GM18511 (cell line): ENCODE measurements at regions not wholly inside any gene's neighbourhood (a gene's known extent, or its start where the extent isn't known, plus 50 kb on each side); places are given as distances from the start of the nearest gene placed in this dataset.
"Not testable (repeated sequence)": the region's sequence is repeated elsewhere in the genome, so short reads cannot be mapped to it uniquely, and the experiment has no call there.

Source experiments
- ATAC-seq: cut with Tn5 transposase; IDR thresholded peaks from one replicate; pipeline ENCODE4 v1.9.1; 2021; ENCODE audit warnings: mild to moderate bottlenecking, moderate library complexity; ENCODE audit not compliant: unreplicated experiment

DNA sequence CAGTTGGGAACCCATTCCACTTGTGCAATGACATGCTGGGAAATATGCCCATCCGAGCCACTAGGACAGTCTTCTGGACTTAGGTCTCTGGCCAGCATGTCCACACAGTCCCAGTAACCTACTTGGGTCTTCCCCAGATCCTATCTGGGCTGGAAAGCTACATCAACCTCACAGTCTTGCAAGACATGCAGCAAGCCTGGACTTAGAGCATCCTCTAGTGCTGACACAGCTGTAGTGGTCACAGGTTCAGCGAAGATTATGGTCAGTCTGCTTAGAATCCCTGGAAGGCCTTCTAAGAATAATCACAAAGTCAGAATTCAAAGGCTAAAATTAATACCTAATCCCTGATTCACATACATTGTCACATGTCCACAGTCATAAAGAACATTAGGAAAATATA, 842.7 kb downstream of the STPG2 start:
- ATAC-seq = no peak

GRCh38 chr4:97305351-97305750, 837.9 kb downstream of the STPG2 start:
- no peak for ATAC-seq

DNA sequence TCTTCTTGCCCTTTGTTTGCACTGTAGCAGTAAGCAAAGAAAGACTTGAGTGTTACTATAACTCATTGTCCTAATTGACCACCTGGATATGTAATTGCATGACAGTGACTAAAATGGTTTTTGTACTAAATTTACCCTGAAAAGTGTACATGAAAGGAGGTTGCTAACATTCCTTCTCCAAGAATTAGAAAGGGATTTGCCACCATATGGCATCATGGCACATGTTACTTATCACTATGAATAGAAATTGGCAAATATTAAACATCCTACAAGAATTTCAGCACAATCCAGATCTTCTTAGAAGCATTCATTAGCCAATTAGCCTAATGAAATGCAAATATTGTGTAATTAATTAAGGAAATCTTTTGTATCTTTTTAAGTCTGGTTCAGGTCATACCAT, 834.2 kb downstream of the STPG2 start:
- no peak for ATAC-seq

DNA sequence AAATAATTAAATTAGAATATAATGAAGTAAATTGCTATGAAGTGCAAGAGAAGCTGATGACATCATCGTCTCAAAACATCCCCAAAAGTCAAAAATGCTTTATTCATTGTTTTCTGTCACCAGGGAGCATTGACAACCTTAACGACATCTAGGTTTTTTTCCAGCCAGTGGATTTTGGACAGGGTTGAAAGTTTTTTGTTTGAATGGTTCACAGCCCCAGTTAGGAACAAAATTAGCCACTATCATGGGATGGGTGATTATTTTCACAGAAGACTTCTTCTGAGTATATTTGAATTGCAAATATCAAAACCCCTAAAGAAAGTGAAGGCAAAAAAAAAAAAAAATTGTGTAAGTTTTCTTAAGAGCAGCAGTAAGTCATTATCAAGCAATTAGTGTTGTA, 826.1 kb downstream of the STPG2 start:
- no peak for ATAC-seq

DNA sequence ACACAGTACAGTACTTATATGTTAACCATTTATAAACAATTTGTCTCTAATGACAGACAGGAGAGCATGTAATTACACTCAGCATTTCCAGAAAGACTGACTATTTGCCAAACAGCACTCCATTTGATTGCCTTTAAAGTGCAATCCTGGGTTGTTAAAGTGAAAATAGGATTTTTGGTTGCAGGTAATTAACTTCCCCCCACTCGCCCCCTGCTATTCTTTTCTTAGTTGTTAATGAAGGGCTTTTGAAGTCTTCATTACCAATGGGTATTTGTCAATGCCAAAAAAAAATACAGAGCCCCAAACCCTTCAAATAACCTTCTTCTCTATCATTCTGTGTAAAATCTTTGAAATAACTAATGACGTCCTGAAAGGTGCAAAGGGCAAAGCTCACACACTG, 825.6 kb downstream of the STPG2 start:
- ATAC-seq = no peak

- not testable (repeated sequence) for ATAC-seq
Measured at GRCh38 chr4:97325751-97326150, 817.5 kb downstream of the STPG2 start.

- no peak for ATAC-seq
Measured at GRCh38 chr4:97330917-97331316, 812.4 kb downstream of the STPG2 start.

DNA sequence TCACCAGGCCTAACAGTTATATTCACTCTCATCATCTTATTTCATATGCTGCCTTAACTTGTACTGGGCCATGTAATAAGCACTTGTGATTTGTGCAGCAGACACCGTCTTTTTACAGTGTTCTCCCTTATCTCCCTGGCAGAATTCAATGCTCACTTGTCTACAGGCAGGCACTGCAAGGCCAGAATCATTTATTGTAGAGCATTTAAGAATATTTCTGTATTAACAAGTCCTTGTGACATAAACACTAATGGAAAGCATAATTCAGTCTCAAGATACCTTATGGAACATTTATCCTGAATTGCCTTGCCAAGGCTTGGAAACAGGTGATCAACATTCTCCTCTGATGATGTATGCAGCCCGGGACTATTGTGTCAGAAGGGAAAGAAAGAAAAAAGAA, 808.9 kb downstream of the STPG2 start:
- no peak for ATAC-seq

DNA sequence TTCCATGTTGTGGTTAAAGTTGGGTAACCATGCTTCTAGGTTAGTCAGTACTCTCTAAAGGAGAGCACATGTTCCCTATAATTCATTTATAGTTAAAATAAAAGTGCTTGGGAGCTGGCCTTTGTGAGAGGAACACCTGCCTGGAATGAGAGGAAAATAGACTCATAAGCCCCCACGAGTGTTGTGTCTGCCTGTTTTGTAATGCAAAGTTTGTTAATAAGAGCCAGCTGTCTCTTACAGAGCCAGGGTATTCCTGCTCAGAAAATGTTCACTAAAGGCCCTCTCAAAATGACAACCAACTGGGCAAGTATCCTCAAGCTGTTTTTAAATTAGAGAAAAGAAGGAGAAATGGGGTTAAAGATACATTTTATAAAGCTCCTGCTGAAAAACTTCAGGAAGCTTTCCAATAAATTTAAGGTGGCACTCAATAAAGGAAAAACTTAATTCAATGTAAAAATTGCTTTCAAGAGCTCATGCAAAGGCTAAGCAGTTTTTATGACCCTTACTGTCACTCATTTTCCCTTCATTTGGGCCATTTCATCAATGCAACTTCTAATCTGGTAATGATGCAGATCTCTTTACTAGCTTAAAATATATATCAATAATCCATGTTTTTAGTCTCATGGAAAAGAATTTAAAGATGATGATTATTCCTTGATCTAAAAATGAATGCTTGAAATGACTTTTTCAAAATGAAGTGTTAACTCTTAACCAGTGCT, 793.6 kb downstream of the STPG2 start:
- ATAC-seq = no peak

DNA sequence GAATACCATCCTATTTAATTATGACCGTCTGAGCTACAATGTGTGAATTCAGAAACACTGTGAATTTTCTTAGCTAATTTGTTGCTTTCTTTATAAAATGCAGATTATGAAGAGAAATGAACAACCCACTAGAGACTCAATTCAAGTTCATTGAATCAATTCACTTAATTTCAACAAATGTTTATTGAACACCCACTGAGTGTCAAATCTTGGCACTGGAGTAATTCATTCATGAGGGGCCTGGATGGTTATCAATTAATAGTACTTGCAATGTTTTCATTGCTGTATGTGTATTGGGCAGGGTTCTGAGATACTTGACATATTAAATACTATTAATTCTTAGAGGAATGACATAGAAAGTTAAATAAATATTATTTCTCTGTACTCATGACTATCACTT, 789.4 kb downstream of the STPG2 start:
- ATAC-seq = no peak

DNA sequence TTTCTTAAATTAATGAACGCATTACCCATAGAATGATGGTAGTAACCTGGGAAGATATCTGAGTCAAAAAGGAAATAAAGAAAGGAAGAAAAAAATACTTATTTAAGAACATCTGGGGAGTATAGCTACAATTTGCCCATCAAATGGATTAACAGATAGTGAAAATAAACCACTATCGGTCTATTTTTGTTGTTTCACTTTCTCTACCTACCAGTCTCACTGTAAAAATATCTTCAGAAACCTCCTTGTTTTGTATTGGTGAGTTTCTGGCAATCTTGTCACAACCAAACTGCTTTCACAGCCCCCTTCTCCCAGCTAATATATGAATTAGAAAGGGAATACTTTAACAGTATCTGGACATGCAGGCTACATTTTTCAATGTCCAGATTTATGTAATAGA, 783.5 kb downstream of the STPG2 start:
- ATAC-seq = no peak

DNA sequence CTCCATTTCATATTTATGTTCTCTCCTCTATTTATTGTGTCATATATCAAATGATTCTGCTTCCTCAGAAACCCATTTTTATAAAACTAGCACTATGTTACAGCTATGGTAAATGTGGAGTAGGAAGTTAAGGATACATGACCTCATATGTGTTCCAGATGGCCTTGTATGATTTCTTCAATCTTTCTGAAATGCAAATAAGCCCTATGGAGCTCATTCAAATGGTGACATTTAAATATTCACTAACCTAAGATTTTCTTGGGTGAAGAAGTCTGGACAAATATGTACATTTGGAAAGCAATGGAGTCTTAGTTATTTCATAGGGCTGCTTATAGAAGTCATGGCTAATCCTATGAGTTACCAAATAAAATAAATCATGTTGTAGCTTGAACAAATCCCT, 782.5 kb downstream of the STPG2 start:
- no peak for ATAC-seq

DNA sequence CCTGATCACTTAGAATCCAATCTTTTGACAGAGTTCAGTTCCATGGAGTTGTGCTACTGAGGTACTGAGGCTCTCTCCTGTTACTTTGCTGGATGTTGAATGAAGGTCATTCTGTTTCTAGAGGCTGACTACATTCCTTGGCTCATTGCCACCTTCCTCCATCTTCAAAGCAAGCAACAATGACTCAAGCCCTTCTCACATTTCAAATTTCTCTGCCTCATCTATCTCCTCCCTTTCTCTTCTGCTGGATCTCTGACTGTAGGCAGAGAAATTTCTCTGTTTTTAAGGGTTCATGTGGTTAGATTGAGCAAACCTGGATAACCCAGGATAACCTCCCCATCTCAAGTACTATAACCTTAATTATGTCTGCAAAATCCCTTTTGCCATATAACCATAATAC, 775.4 kb downstream of the STPG2 start:
- no peak for ATAC-seq

DNA sequence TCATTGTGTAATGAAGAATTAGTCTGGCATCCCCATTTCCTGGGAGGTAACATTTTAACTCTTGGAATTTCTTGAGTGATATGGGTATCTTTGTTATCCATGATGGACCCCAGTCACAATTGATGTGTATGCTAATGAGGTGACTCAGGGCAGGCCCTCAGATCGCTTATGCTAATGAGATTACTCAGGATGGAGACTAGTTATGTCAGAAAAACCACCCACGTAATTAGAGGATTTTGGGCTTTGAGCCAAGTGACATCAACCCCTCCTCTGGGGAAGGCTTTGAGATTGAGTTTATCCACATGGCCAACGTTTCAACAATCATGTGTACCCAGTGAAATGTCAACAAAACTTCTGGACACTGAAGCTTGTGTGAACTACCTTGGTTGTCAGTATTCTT, 772.7 kb downstream of the STPG2 start:
- no peak for ATAC-seq

DNA sequence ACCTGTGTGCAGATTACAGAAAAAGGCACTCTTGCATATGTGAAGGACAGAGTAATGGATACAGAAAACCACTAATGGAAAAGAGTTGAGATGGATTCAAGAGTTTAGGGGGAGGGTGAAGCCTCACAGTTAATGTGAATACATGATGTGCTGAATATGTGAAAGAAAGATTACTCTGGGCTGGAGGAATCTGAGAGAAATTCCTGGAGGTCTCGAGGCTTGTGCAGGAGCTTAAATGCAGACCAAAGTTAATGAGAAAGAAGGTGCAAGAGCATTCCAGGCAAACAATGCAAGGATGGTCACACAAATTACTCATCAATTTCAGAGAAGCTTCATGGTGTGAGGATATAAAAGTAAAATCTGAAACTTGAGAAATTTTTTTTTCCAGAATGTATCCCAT, 768.8 kb downstream of the STPG2 start:
- ATAC-seq = no peak

DNA sequence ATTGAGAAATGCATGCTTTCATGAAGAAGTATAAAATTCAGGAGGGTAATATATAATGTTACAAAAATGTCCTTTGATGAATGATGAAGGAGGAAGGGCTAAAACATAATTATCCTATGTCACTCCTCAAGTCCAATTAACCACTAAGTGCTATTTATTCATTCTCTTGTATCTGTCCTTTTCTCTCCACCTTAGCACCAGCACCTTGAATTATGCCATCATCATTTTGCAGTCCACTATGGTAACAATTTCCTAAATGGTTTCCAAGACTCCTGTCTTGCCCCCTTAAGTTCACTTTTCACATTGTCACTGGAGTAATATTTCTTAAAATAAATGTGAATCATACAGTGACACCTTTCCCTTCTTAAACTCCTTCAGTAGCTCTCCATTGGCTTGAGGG, 756.3 kb downstream of the STPG2 start:
- no peak for ATAC-seq

DNA sequence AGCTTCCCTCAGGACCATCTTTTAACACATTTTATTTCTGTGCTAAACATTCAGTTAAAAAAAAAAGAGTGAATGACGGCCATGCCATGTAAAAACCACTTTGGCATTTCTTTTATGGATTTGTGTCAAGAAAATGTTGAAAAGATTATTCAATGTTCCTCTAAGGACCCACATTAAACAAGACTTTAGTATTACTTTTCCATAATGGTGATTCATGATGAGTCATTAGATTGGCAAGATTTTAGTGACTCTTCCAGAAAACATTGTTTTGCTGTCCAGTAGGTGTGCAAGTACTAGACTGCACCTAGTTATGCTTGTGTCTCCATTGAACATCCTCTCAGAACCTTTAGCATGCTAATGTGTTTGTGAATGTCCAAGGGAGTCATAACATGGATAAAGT, 748.6 kb downstream of the STPG2 start:
- no peak for ATAC-seq

- no peak for ATAC-seq
Measured at GRCh38 chr4:97396097-97396496, 747.2 kb downstream of the STPG2 start.

DNA sequence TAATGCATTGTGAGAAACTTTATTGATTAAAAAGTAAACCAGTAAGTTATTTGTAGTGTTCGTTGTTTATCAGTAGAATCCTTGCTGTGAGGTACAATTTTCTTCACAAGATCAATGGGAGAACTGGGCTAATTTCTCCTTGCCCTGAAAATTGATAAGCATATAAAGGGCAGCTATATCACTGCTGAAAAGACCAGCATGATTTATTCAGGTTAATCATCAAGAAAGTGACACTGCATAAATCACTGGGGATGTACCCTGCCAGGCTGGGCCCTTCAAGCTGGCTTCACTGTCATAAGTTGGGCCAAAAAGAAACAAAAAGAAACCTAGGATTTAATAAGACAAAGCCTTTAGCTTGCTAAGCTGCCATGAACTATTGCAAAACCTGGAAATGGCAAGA, 746.7 kb downstream of the STPG2 start:
- ATAC-seq = no peak

GRCh38 chr4:97404876-97405523, 738.3 kb downstream of the STPG2 start:
- no peak for ATAC-seq

- ATAC-seq = no peak
Measured at GRCh38 chr4:97411356-97411755, 731.9 kb downstream of the STPG2 start.

GRCh38 chr4:97412331-97412730, 730.9 kb downstream of the STPG2 start:
- no peak for ATAC-seq

GRCh38 chr4:97414161-97414560, 729.1 kb downstream of the STPG2 start:
- ATAC-seq = no peak
